Spleen (tissue), 7 donors: ENCODE measurements at regions not wholly inside any gene's neighbourhood (a gene's known extent, or its start where the extent isn't known, plus 50 kb on each side); places are given as distances from the start of the nearest gene placed in this dataset.
"Not testable (repeated sequence)": the region's sequence is repeated elsewhere in the genome, so short reads cannot be mapped to it uniquely, and the experiment has no call there.

Experiments used
- CTCF ChIP-seq, 11 experiments: fragments of 200-600 bp in 7 of 11; fragments of 450-650 bp in 4 of 11; sonication (generic) in 4 of 11; IDR thresholded peaks in 8 of 11; conservative IDR thresholded peaks in 3 of 11; 1 replicate in 7 of 11; 2 replicates in 4 of 11; pipeline versions ENCODE4 v1.4.0 to v1.8.0; 2016 to 2021; ENCODE audit warnings: antibody characterized with exemption in 11 of 11, inconsistent platforms in 4 of 11, mild to moderate bottlenecking in 1 of 11
- POLR2A ChIP-seq, 3 donors: fragments of 450-650 bp; IDR thresholded peaks; one replicate each; pipeline ENCODE4 v1.5.1; 2017; ENCODE audit warnings: antibody characterized with exemption in 3 of 3, mild to moderate bottlenecking in 1 of 3
- POLR2AphosphoS5 ChIP-seq, 3 donors: sonication (generic); formaldehyde crosslinking; IDR thresholded peaks; one replicate each; pipeline ENCODE4 v1.5.1; 2017; ENCODE audit warnings: antibody characterized with exemption in 3 of 3
- donor health status: DM: no; HTN: no; CAD: no; lungs with moderate emphysema.
- donor health status: DM: no; HTN: no; CAD: no.
- donor health status: DM: no; HTN: no; CAD: no.

- not testable (repeated sequence) for TF ChIP-seq POLR2AphosphoS5 (IDR thresholded peaks at IDR 0.05); CTCF (IDR thresholded peaks at IDR 0.05 in 8 of 11, conservative IDR thresholded peaks at IDR 0.05 in 3 of 11); POLR2A (IDR thresholded peaks at IDR 0.05)
Measured at GRCh38 chr13:93041566-93041965, 185.0 kb upstream of the GPC6 start.
